NK-92 treated with Interleukin-12 subunit alpha and Interleukin-12 subunit beta, amount 100 ng/mL, for 24 hours (cell line): ENCODE measurements at regions not wholly inside any gene's neighbourhood (a gene's known extent, or its start where the extent isn't known, plus 50 kb on each side); places are given as distances from the start of the nearest gene placed in this dataset.

ENCODE experiments used
- DNase-seq: peaks from one replicate; lab custom pipeline; 2025; lab: John Stamatoyannopoulos, UW

- no peak for DNase-seq
These were observed 1496.8 kb upstream of the TMEM132C start for GRCh38 chr12:126770188-126770587.

- no peak for DNase-seq
These were observed 1494.7 kb upstream of the TMEM132C start for GRCh38 chr12:126772171-126772864.

- no peak for DNase-seq
These were observed 1494.0 kb upstream of the TMEM132C start for GRCh38 chr12:126773012-126773411.

GRCh38 chr12:126773491-126773890 lies 1493.5 kb upstream of the TMEM132C start:
- no peak for DNase-seq

- DNase-seq, result no peak
These were observed 1490.8 kb upstream of the TMEM132C start for GRCh38 chr12:126776026-126776655.

GRCh38 chr12:126780343-126780742 lies 1486.6 kb upstream of the TMEM132C start:
- DNase-seq, result no peak

GRCh38 chr12:126781593-126781992 lies 1485.4 kb upstream of the TMEM132C start:
- no peak for DNase-seq

- no peak for DNase-seq
These were observed 1484.9 kb upstream of the TMEM132C start for GRCh38 chr12:126782083-126782482.

GRCh38 chr12:126784328-126784921 lies 1482.5 kb upstream of the TMEM132C start:
- DNase-seq, result no peak

GRCh38 chr12:126789963-126790362 lies 1477.0 kb upstream of the TMEM132C start:
- DNase-seq, result no peak

- DNase-seq, result no peak
These were observed 1475.8 kb upstream of the TMEM132C start for GRCh38 chr12:126791122-126791521.

- DNase-seq, result no peak
These were observed 1474.6 kb upstream of the TMEM132C start for GRCh38 chr12:126792411-126792810.

- no peak for DNase-seq
These were observed 1469.4 kb upstream of the TMEM132C start for GRCh38 chr12:126797525-126797924.

GRCh38 chr12:126798449-126798848 lies 1468.5 kb upstream of the TMEM132C start:
- DNase-seq, result no peak

- no peak for DNase-seq
These were observed 1459.6 kb upstream of the TMEM132C start for GRCh38 chr12:126807312-126807865.

GRCh38 chr12:126811391-126811790 lies 1455.6 kb upstream of the TMEM132C start:
- DNase-seq, result no peak

- no peak for DNase-seq
These were observed 1447.4 kb upstream of the TMEM132C start for GRCh38 chr12:126819554-126819953.

- no peak for DNase-seq
These were observed 1435.9 kb upstream of the TMEM132C start for GRCh38 chr12:126830778-126831680.

GRCh38 chr12:126837697-126838096 lies 1429.3 kb upstream of the TMEM132C start:
- DNase-seq, result no peak

GRCh38 chr12:126843915-126844669 lies 1422.9 kb upstream of the TMEM132C start:
- no peak for DNase-seq

GRCh38 chr12:126847005-126847629 lies 1419.9 kb upstream of the TMEM132C start:
- no peak for DNase-seq
